Heart left ventricle (tissue), 16 donors: ENCODE measurements at regions not wholly inside any gene's neighbourhood (a gene's known extent, or its start where the extent isn't known, plus 50 kb on each side); places are given as distances from the start of the nearest gene placed in this dataset.
A peak's percentile ranks its signal among the peaks of the same experiment; 100 is the strongest.

Experiments used
- ATAC-seq, 4 donors: fragments of 200-7000 bp; cut with Tn5 transposase; one replicate each; pipeline ENCODE4 v1.9.1; 2020 to 2022; ENCODE audit warnings: moderate library complexity in 4 of 4, mild to moderate bottlenecking in 3 of 4, moderate number of reproducible peaks in 1 of 4
- DNase-seq, 5 donors: peaks; one replicate each; pipeline ENCODE4 v3.0.0-alpha.2; 2020
- H3K27ac ChIP-seq, 12 donors: fragments of 200-600 bp; sonication (generic) in 4 of 12; one replicate each; pipeline versions ENCODE4 v1.5.0 to v1.8.0; 2016 to 2022; ENCODE audit warnings: mild to moderate bottlenecking in 2 of 12
- H3K27me3 ChIP-seq, 9 donors: fragments of 200-600 bp; sonication (generic) in 2 of 9; one replicate each; pipeline versions ENCODE4 v1.5.1 to v1.8.0; 2016 to 2022; ENCODE audit warnings: mild to moderate bottlenecking in 3 of 9
- H3K36me3 ChIP-seq, 9 donors: fragments of 200-600 bp; sonication (generic) in 2 of 9; one replicate each; pipeline versions ENCODE4 v1.5.0 to v1.8.0; 2018 to 2022; ENCODE audit warnings: mild to moderate bottlenecking in 2 of 9
- H3K4me1 ChIP-seq, 12 donors: fragments of 200-600 bp; sonication (generic) in 4 of 12; one replicate each; pipeline versions ENCODE4 v1.5.0 to v1.8.0; 2016 to 2022; ENCODE audit warnings: mild to moderate bottlenecking in 3 of 12
- H3K4me3 ChIP-seq, 12 donors: fragments of 200-600 bp; sonication (generic) in 4 of 12; one replicate each; pipeline versions ENCODE4 v1.5.0 to v1.8.0; 2017 to 2022; ENCODE audit warnings: mild to moderate bottlenecking in 9 of 12, moderate library complexity in 4 of 12
- H3K9me3 ChIP-seq, 12 donors: fragments of 200-600 bp; sonication (generic) in 4 of 12; one replicate each; pipeline versions ENCODE4 v1.5.0 to v1.8.0; 2016 to 2022; ENCODE audit warnings: mild to moderate bottlenecking in 1 of 12
- CTCF ChIP-seq, 12 donors: fragments of 200-600 bp; sonication (generic) in 4 of 12; IDR thresholded peaks; one replicate each; pipeline versions ENCODE4 v1.5.0 to v1.8.0; 2018 to 2022; ENCODE audit warnings: antibody characterized with exemption in 12 of 12, mild to moderate bottlenecking in 5 of 12
- POLR2A ChIP-seq, 2 donors: fragments of 450-650 bp; IDR thresholded peaks; one replicate each; pipeline ENCODE4 v1.6.1; 2017; ENCODE audit warnings: antibody characterized with exemption in 2 of 2, mild to moderate bottlenecking in 2 of 2, moderate library complexity in 2 of 2
- WGBS, 4 donors: extraction: QIAGEN DNeasy Blood & Tissue Kit in 2 of 4; methylation state at CpG; one replicate each; pipeline versions ENCODE4 v1.1.5 to v1.1.7; 2013 to 2018; 5-methylcytosine and 5-hydroxymethylcytosine counted together
- intact Hi-C, 10 donors: fragments of 100-400 bp; cut with DNase I; formaldehyde crosslinking; loops; one replicate each; pipeline versions ENCODE4 v1.11.1 to v1.14.2; 2022
- donor health status: ischemic (EF 13 %, LVEDD 7.1; RV severe dilation, severe dysfunction).
- donor health status: healthy with polysubstance abuse.
- donor health status: DM: no; HTN: yes; CAD: no.
- donor health status: DM: no; HTN: no; CAD: no.
- donor health status: ischemic (EF 25% LVEDD 6.9; RV normal size, moderate dysfunction).
- donor health status: ischemic (EF 25% LVEDD 5.7; RV mildly dilated, moderate dysfunction).
- donor health status: healthy.
- donor health status: DM: yes; HTN: yes; CAD: no.
- donor health status: ischemic (EF 35%, LVEDD 5.7; RV mildly dilated, moderate dysfunction).
- donor health status: nonischemic (EF 11% LVEDD 7.7; RV severe dilation, severe dysfunction).
- donor health status: DM: yes; HTN: yes; CAD: no.
- donor health status: PGD.
- donor health status: ischemic (EF 29% LVEDD 5.4; RV normal size, mild dysfunction).
- donor health status: nonischemic (EF 23%, LVEDD 6.1; RV moderate dilation, normal function).

- TF ChIP-seq POLR2A (IDR thresholded peaks at IDR 0.05) (no peak), CTCF (IDR thresholded peaks at IDR 0.05) (no peak)
- DNase-seq = peak in 1 of 5 donors; percentile 52
- no peak overlapping the region for H3K4me3 ChIP-seq
- no peak overlapping the region for H3K27ac ChIP-seq
- no peaks in the 10 kb centered on the region for H3K4me1 ChIP-seq
- ATAC-seq = no peak
- no peaks in the 10 kb centered on the region for H3K36me3 ChIP-seq
- intact Hi-C loops = no loop called here
- 88 to 96% (median 91%) methylated on average over 13 to 14 of the region's 14 CpGs for WGBS, 4 donors
- H3K27me3 ChIP-seq = no peaks in the 10 kb centered on the region
- H3K9me3 ChIP-seq = peaks cover 0 to 4% (median 0%) of the 10 kb centered on the region in 12 donors
Observed at GRCh38 chr2:2751715-2752315, 420.7 kb upstream of the MYT1L start.

GRCh38 chr2:2750867-2751714 lies 420.0 kb upstream of the MYT1L start:
- ATAC-seq (no peak), DNase-seq (no peak)
- WGBS, 4 donors = 94 to 96% (median 94%) methylated on average over 44 of the region's 44 CpGs
- TF ChIP-seq POLR2A (IDR thresholded peaks at IDR 0.05) = no peak
- no peak for TF ChIP-seq CTCF (IDR thresholded peaks at IDR 0.05)
- H3K9me3 ChIP-seq = peaks cover 0 to 4% (median 0%) of the 10 kb centered on the region in 12 donors
- H3K4me1 ChIP-seq = no peaks in the 10 kb centered on the region
- no peaks in the 10 kb centered on the region for H3K27me3 ChIP-seq
- H3K4me3 ChIP-seq = no peak overlapping the region
- H3K27ac ChIP-seq = no peak overlapping the region
- intact Hi-C loops = no loop called here
- no peaks in the 10 kb centered on the region for H3K36me3 ChIP-seq

- intact Hi-C loops = no loop called here
- 83 to 95% (median 85%) methylated on average over 9 of the region's 9 CpGs for WGBS, 4 donors
Observed at GRCh38 chr2:2749206-2749598, 418.1 kb upstream of the MYT1L start.

More at GRCh38 chr2:2749206-2749598, 418.1 kb upstream of the MYT1L start:
- TF ChIP-seq POLR2A (IDR thresholded peaks at IDR 0.05) (no peak), CTCF (IDR thresholded peaks at IDR 0.05) (no peak)
- H3K27ac ChIP-seq = no peak overlapping the region
- DNase-seq (peak in 1 of 5 donors; percentile 57), ATAC-seq (no peak)
- H3K4me3 ChIP-seq = no peak overlapping the region
- H3K36me3 ChIP-seq = no peaks in the 10 kb centered on the region
- H3K9me3 ChIP-seq = peaks cover 0 to 4% (median 0%) of the 10 kb centered on the region in 12 donors
- H3K4me1 ChIP-seq = no peaks in the 10 kb centered on the region
- H3K27me3 ChIP-seq = no peaks in the 10 kb centered on the region
